ENCODE measurements at regions not wholly inside any gene's neighbourhood (a gene's known extent, or its start where the extent isn't known, plus 50 kb on each side); places are given as distances from the start of the nearest gene placed in this dataset.
"Not testable (repeated sequence)": the region's sequence is repeated elsewhere in the genome, so short reads cannot be mapped to it uniquely, and the experiment has no call there.

DNA sequence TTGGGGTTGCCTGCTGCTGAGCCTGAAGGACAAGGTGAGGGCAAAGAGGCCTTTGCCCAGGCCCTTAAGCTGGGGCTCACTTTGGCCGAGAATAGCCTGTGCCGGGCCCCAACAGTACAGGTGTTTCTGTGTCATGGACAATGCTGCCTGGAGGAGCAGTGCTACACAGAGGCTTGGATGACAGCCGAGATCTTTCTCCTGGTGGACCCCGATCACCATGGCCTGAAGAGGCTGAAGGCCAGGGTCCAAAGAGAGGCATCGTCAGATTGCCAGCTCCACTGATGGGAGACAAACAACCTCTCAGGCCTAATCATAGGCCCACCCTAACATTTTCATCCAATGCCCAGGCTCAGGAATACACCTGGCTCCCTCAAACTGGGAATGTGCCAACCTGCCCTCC is 232.8 kb downstream of the POTEH start:
- TF ChIP-seq, protein P1, sequence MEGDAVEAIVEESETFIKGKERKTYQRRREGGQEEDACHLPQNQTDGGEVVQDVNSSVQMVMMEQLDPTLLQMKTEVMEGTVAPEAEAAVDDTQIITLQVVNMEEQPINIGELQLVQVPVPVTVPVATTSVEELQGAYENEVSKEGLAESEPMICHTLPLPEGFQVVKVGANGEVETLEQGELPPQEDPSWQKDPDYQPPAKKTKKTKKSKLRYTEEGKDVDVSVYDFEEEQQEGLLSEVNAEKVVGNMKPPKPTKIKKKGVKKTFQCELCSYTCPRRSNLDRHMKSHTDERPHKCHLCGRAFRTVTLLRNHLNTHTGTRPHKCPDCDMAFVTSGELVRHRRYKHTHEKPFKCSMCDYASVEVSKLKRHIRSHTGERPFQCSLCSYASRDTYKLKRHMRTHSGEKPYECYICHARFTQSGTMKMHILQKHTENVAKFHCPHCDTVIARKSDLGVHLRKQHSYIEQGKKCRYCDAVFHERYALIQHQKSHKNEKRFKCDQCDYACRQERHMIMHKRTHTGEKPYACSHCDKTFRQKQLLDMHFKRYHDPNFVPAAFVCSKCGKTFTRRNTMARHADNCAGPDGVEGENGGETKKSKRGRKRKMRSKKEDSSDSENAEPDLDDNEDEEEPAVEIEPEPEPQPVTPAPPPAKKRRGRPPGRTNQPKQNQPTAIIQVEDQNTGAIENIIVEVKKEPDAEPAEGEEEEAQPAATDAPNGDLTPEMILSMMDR (IDR thresholded peaks at IDR 0.05) = not testable (repeated sequence)
- not testable (repeated sequence) for TF ChIP-seq POLR2A (IDR thresholded peaks at IDR 0.05)
